ENCODE measurements at regions not wholly inside any gene's neighbourhood (a gene's known extent, or its start where the extent isn't known, plus 50 kb on each side); places are given as distances from the start of the nearest gene placed in this dataset.

GRCh38 chr1:224510880-224511645 lies 76.5 kb upstream of the WDR26 start:
- in situ Hi-C loops (cut with HindIII; ENCODE audit: low sequenced_read_pairs): no loop called here
- no peak overlapping the region for H3K4me3 ChIP-seq (ENCODE audit: low read depth, low read length)
- DNase-seq (ENCODE audit: low read depth): peak; percentile 53
- TF ChIP-seq CTCF (IDR thresholded peaks at IDR 0.05; ENCODE audit: low read depth, low read length, missing control alignments): no peak

- in situ Hi-C loops (cut with HindIII; ENCODE audit: low sequenced_read_pairs): no loop called here
- no peak for DNase-seq (ENCODE audit: low read depth)
- H3K4me3 ChIP-seq (ENCODE audit: low read depth, low read length): no peak overlapping the region
Observed at GRCh38 chr1:224512600-224513151, 78.1 kb upstream of the WDR26 start.

GRCh38 chr1:224513383-224513782 lies 78.8 kb upstream of the WDR26 start:
- in situ Hi-C loops (cut with HindIII; ENCODE audit: low sequenced_read_pairs): no loop called here
- TF ChIP-seq CTCF (IDR thresholded peaks at IDR 0.05; ENCODE audit: low read depth, low read length, missing control alignments): no peak
- H3K4me3 ChIP-seq (ENCODE audit: low read depth, low read length): no peak overlapping the region
- DNase-seq (ENCODE audit: low read depth): no peak

More at GRCh38 chr1:224512600-224513151, 78.1 kb upstream of the WDR26 start:
- no peak for TF ChIP-seq CTCF (IDR thresholded peaks at IDR 0.05; ENCODE audit: low read depth, low read length, missing control alignments)

GRCh38 chr1:224513787-224514209 lies 79.2 kb upstream of the WDR26 start:
- peak; percentile 79 for TF ChIP-seq CTCF (IDR thresholded peaks at IDR 0.05; ENCODE audit: low read depth, low read length, missing control alignments)
- H3K4me3 ChIP-seq (ENCODE audit: low read depth, low read length): no peak overlapping the region
- DNase-seq (ENCODE audit: low read depth): peak; percentile 55
- in situ Hi-C loops (cut with HindIII; ENCODE audit: low sequenced_read_pairs): no loop called here

GRCh38 chr1:224517171-224517570 lies 82.6 kb upstream of the WDR26 start:
- TF ChIP-seq CTCF (IDR thresholded peaks at IDR 0.05; ENCODE audit: low read depth, low read length, missing control alignments): no peak
- no peak overlapping the region for H3K4me3 ChIP-seq (ENCODE audit: low read depth, low read length)
- no peak for DNase-seq (ENCODE audit: low read depth)
- in situ Hi-C loops (cut with HindIII; ENCODE audit: low sequenced_read_pairs): no loop called here

- no peak for TF ChIP-seq CTCF (IDR thresholded peaks at IDR 0.05; ENCODE audit: low read depth, low read length, missing control alignments)
- DNase-seq (ENCODE audit: low read depth): no peak
- H3K4me3 ChIP-seq (ENCODE audit: low read depth, low read length): no peak overlapping the region
- in situ Hi-C loops (cut with HindIII; ENCODE audit: low sequenced_read_pairs): no loop called here
Observed at GRCh38 chr1:224518528-224518927, 83.9 kb upstream of the WDR26 start.

All from astrocyte of the cerebellum (primary cell).